A549 (cell line): ENCODE measurements at regions not wholly inside any gene's neighbourhood (a gene's known extent, or its start where the extent isn't known, plus 50 kb on each side); places are given as distances from the start of the nearest gene placed in this dataset.

Experiments
- CTCF ChIP-seq: fragments of >200 bp; sonication (Bioruptor Twin); formaldehyde crosslinking; IDR thresholded peaks from 3 replicates; pipeline ENCODE4 v1.5.1; 2016
- EP300 ChIP-seq, 2 experiments: fragments of >200 bp; sonication (Bioruptor Twin); formaldehyde crosslinking; IDR thresholded peaks; 2 replicates in 1 of 2; 3 replicates in 1 of 2; pipeline ENCODE4 v1.6.1; 2016 to 2017
- ESRRA ChIP-seq: fragments of 150-350 bp; IDR thresholded peaks from 2 replicates; pipeline ENCODE4 v1.6.1; 2014; ENCODE audit warnings: mild to moderate bottlenecking, low read length, borderline replicate concordance
- HDAC2 ChIP-seq: fragments of 200-600 bp; sonication (generic); IDR thresholded peaks from 2 replicates; pipeline ENCODE4 v1.6.1; 2016
- MAFK ChIP-seq: fragments of 450-650 bp; IDR thresholded peaks from 2 replicates; pipeline ENCODE4 v1.6.1; 2014; ENCODE audit not compliant: partially characterized antibody
- MAX ChIP-seq: IDR thresholded peaks from 2 replicates; pipeline ENCODE4 v1.6.1; 2012
- NPAS2 ChIP-seq: fragments of 250-450 bp; sonication (Bioruptor Pico); IDR thresholded peaks from 2 replicates; pipeline ENCODE4 v1.8.0; 2022; ENCODE audit warnings: mild to moderate bottlenecking, moderate library complexity, borderline replicate concordance
- PBX3 ChIP-seq: IDR thresholded peaks from 2 replicates; pipeline ENCODE4 v1.6.1; 2012
- REST ChIP-seq: fragments of 200-600 bp; sonication (generic); IDR thresholded peaks from 2 replicates; pipeline ENCODE4 v1.6.1; 2016; ENCODE audit warnings: antibody characterized with exemption, mild to moderate bottlenecking, moderate library complexity
- SREBF2 ChIP-seq: fragments of 450-650 bp; IDR thresholded peaks from 2 replicates; pipeline ENCODE4 v1.6.1; 2014; ENCODE audit warnings: mild to moderate bottlenecking, moderate library complexity
- ZFP36 ChIP-seq: fragments of 450-650 bp; IDR thresholded peaks from 2 replicates; pipeline ENCODE4 v1.6.1; 2014; ENCODE audit warnings: borderline replicate concordance; ENCODE audit not compliant: partially characterized antibody

GRCh38 chr9:23444658-23445057, 381.4 kb downstream of the ELAVL2 start:
- TF ChIP-seq CTCF: no peak
- no peak for TF ChIP-seq ZFP36
- no peak for TF ChIP-seq REST
- TF ChIP-seq MAX: no peak
- no peak for TF ChIP-seq HDAC2
- TF ChIP-seq ESRRA: no peak
- no peak for TF ChIP-seq SREBF2
- TF ChIP-seq PBX3: no peak
- TF ChIP-seq EP300 (IDR thresholded peaks at IDR 0.05): no peak
- TF ChIP-seq NPAS2 (CRISPR knock-in tag): no peak
- no peak for TF ChIP-seq MAFK
